Neural progenitor cell (in vitro differentiated cells): ENCODE measurements at regions not wholly inside any gene's neighbourhood (a gene's known extent, or its start where the extent isn't known, plus 50 kb on each side); places are given as distances from the start of the nearest gene placed in this dataset.
"Not testable (repeated sequence)": the region's sequence is repeated elsewhere in the genome, so short reads cannot be mapped to it uniquely, and the experiment has no call there.

Experiments used
- CTCF ChIP-seq: fragments of 200-600 bp; sonication (generic); IDR thresholded peaks from 2 replicates; pipeline ENCODE4 v1.5.1; 2017; ENCODE audit warnings: antibody characterized with exemption, mild to moderate bottlenecking
- EZH2 ChIP-seq: fragments of 200-600 bp; sonication (generic); IDR thresholded peaks from 2 replicates; pipeline ENCODE4 v1.6.1; 2017; ENCODE audit warnings: antibody characterized with exemption, mild to moderate bottlenecking, moderate library complexity

GRCh38 chr5:60426189-60426588, 273.8 kb downstream of the DEPDC1B start:
- not testable (repeated sequence) for TF ChIP-seq CTCF, EZH2
